ENCODE measurements at regions not wholly inside any gene's neighbourhood (a gene's known extent, or its start where the extent isn't known, plus 50 kb on each side); places are given as distances from the start of the nearest gene placed in this dataset.
"Not testable (repeated sequence)": the region's sequence is repeated elsewhere in the genome, so short reads cannot be mapped to it uniquely, and the experiment has no call there.

DNA sequence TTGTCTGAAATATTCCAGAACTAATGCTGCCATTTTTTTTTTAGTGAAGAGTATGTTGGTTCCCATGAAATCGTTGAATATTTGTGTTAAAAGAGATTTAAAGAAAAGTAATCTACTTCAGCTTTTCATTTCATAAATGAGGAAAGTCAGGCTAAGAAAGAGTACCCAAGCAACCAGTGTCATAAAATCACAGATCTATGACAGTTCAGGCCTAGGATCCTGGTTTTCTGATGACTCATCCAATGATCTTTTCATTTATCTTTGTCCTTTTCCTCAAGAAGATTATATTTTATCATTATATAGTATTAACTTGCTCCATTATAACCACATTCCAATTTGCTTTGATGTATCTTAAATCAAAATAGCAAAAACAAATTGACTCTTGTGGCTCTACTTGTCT, 139.4 kb upstream of the HCCS start:
- no peak for DNase-seq

DNA sequence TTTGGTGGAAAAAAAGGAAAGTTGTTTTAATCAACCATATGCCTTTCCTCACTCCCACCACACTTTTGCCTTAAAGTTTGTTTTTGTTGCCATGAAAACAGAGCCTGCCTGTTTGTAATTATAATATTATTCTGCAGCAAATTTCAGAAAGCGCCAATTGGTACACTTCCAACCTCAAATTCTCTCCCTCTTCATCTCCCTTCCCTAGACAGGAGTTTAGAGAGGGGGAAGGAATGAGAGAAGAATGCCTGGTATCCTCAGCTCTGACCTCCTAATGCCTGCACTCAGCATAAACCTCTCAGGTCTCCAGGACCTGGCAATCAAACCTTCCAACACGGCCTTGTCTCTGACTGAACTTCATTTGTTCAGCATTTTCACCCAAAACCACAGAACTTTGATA, 138.4 kb upstream of the HCCS start:
- no peak for DNase-seq

DNA sequence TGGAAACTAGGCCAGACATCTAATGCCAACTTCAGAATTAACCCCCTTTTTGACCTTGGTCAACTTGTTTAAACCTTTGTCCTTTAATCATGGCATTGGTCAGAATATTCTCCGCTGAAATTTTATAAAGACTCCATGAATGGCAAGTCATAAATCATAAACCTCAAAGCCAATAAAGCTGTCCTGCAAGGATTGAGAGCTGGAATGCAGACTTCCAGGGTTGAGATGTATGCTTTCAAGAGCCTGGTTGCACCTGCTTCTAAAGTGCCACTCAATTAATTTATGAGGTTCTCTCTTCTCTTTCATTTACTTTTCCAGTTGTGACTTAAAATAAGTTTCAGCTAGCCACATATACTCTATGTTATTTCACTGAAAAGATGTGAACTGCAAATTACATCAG, 136.2 kb upstream of the HCCS start:
- no peak for DNase-seq

DNA sequence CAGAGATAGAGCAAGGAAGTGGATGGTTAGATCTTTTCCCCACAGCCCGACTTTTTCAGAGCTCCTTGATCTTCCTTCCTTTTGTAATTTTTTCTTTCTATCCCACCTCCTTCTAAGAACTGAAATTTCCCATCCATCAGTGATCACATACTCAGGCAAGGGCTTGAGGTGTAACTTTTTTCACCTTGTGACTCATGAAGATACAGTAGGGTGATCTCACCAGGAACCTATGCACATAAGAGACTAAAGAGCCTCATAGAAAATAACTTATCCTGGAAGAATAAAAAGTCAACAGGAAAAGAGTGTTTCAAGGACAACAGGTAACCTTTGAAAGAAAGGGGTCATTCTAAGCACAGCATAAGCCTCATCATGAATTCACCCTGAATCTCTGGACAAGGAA, 131.2 kb upstream of the HCCS start:
- DNase-seq: no peak

DNA sequence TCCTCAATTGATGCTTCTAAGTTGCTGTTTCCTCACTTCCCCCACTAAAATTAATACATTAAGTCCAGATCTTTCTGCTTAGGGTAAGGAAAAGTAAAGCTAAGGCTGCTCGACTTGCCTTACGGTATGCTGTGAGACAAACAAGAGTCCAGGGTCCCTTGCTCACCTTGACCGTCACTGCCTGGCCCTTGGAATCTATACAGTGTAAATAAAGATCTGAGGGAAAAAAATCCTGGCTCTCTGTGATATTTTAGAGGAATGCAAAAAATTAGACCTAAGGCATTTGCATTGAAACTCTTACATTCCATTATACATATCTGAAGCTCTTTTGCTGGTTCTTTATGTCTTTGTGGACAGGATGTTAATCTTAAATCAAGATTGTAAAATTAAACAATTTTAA, 129.6 kb upstream of the HCCS start:
- no peak for DNase-seq

DNA sequence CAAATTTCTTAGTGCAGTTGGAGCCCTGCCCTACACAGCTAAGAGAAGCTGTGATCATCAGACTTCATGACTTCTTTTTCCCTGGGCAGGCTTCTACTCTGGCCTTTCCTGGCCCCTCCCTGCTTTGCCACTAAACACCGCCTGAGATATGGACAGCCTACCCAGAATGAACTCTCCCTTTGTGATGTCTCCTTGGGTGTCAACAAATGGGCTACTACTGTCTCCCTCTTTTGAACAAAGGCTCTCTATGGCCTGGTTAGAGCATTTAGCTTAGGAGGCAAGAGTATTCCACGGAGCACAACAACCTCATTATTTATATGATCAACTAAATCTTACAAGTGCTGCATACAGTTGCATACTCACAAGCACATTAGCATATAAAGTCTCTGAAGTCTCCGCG, 127.6 kb upstream of the HCCS start:
- DNase-seq: no peak

DNA sequence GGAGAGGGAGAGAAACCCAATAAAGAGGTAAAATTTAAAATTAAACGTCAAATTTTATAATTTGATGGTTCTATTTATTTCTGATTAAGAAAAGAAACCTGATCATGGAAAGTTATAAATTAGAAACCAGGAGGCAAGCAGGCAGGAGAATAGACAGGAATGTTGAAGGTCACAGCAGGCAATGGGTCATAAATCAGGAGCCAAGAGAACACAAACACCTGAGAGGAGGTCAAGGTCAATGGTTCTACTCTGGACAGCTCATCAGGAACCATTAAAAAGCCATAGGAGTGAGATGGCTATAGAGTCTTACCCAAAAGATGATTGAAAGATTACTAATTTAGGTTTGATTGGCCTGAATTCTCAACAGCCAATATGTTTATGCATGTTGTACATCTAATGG, 126.9 kb upstream of the HCCS start:
- no peak for DNase-seq

DNA sequence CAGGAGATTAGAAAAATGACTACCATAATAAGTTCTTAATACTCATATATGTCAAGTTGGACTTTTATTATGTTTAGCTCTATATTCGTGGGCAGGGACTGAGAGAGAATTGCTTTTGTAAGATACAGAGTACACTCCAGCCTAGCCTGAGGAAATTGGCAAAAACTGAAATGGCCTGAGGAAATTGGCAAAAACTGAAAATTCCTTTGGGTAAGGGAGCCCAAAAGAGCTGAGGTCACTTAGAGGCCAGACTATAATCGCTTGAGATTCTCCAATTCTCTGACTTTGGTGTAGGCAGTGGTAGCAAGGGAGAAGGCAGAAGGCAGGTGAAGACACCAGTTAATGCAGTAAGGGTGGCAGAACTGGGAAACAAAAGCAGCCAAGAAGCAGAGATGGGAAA, 124.5 kb upstream of the HCCS start:
- no peak for DNase-seq

DNA sequence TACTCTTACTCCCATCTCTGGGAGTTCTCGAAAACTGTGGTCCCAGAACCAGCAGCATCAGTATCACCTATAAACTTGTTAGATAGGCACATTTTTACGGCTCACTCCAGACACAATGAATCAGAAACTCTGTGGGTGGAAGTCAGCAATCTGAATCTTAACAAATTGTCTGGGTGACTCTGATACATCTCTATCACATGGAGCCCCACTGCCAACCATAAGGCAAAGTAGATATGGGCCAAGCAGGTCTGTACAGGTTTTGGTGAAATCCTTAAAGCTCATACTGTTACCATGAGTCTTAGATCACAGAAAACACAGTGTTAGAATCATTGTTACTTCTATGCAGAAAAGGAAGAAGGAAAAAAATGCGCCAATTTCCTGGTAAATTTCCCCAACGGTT, 122.5 kb upstream of the HCCS start:
- no peak for DNase-seq

DNA sequence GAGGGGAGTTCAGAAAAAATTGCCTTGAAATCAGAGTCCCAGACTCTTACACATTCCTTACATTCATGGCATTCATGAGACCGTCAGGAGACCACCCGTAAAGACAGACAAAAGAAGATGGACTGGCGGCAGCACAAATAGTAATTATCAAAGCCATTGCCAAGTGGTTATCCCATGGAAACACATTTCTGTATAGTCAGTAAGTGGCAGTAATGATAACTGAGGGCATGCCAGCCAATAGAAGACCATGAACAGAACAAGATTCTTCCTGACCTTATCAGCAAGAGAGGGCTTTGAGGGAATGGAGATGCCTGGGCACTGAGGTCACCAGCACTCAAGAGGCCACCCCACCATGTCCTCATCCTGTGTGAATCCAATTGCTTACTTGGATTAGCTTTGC, 121.7 kb upstream of the HCCS start:
- DNase-seq: no peak

DNA sequence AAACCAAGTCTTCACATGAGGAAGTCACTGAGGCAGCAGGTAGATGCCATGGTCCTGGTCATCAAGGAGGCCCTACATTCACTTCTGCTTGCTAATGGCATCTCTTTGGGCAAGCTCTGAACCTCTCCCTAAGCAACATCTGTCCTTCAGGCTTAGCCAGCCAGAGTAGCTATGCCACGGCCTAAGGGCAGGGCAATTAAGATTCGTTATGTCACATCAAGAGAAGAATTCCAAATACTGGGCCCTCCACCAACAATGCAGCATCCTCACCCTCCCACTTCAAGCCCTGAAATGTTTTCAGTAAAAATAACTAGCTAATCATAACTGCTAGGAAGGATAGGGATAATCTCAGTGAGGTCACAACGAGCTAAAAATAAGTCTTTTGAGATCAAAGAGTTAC, 120.7 kb upstream of the HCCS start:
- DNase-seq: no peak

DNA sequence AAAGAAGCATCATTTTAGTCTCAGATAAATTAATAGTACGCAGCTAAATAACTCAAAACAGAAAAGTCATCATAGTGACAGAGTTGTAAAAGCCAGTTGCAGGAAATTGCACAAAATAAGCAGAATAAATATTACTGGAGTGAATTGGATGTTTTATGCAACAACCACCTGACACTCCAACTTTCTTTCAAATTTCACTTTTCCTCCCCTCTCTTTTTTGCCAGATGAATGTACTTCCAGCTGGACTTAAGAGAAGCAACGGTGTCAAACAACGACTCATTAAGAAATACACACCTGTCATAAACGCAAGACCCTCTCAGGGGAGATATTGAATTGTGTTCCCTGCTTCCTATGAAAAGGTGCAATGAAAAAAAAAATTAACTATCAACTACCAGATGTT, 120.2 kb upstream of the HCCS start:
- DNase-seq: no peak

DNA sequence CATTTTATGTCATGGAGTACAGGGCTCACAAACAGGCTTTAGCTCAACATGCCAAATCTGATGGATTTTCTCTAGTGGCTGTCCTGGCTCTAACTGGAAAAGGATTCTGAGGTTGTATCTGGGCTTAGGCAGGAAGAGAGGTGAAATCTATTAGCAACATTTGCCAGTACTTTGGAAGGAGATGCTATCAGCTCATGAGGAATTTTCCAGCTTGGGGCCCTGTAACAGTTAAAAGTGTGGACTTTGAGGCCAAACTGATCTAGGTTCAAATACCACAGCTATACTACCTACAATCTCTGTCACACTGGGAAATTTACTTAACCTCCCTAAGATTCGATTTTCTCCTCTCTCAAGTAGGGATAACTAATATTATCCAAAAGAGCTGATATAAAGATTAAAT, 119.0 kb upstream of the HCCS start:
- DNase-seq: no peak

DNA sequence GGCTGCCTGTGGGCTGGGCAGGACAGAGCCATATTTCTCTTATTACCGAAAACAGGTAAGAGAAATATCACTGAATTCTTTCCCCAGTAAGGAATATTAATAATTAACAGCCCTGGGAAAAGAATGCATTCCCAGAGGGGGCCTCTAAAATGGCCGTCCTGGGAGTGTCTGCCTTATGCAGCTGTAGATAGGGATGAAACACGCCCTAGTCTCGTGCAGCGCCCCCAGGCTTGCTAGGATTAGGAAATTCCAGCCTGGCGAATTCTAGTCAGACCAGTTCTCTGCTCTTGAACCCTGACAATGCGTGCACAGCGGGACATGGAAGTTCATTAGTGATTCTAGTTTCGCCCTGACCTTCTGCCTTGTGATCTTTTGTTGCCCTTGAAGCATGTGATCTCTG, 104.1 kb upstream of the HCCS start:
- DNase-seq: not testable (repeated sequence)

DNA sequence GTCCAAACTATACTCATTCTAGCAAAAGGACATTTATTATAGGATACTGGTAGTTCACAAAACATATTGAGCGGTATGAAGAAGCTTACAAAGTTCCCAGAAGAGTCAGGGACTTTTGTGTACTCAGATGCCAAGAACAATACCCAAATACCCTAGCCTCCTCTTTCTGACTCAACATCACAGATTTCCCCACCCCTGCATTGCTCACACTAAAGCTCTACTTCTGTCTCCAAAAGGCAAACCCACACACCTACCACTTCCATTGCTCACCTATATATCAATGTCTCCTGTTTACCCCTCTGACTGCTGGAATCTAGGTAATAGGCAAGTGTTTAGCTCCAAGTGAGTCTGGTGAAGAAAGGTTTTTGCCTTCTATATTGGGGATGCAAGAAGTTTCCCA, 100.7 kb upstream of the HCCS start:
- no peak for DNase-seq

DNA sequence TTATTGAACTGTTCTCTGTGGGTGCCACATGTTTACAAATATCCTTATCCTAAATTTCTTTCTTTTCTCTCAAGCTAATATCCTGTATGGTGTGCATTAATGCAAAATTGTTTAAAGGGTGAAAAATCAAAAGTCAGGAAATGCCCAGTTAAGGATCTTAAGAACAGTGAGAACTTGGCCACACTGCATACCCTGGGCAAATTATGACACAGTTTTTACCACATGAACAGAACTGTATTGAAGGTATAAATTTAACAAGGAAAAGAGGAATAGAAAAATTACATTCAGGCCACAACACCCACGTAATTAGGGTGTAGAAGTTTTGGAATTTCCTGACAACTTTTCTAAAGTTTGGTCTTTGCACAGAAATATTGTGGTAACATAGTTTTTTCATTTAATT, 94.4 kb upstream of the HCCS start:
- no peak for DNase-seq

DNA sequence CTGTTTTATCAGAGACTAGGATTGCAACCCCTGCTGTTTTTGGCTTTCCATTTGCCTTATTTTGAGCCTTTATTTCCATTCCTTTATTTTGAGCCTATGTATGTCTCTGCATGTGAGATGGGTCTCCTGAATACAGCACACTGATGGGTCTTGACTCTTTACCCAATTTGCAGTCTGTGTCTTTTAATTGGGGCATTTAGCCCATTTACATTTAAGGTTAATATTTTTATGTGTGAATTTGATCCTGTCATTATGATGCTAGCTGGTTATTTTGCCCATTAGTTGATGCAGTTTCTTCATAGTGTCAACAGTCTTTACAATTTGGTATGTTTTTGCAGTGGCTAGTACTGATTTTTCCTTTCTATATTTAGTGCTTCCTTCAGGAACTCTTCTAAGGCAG, 88.5 kb upstream of the HCCS start:
- DNase-seq: not testable (repeated sequence)

DNA sequence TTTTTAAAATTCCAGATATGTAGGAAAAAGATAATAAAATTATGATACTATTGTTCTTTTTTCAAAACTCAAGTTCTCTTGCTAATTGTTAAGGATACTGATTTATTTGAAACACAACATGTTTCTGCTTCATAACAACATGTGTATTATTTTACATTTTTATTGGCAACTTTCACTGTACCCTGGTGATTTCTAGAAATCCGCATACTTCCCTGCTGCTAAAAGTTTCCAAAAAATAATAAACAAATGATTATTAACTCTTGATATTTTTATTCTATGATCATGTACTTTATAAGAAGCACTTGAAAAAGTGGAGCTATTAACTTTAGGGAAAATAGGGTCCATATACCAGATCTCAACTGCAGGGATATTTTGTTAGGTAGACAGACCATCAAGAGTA, 71.2 kb upstream of the HCCS start:
- DNase-seq: no peak

DNA sequence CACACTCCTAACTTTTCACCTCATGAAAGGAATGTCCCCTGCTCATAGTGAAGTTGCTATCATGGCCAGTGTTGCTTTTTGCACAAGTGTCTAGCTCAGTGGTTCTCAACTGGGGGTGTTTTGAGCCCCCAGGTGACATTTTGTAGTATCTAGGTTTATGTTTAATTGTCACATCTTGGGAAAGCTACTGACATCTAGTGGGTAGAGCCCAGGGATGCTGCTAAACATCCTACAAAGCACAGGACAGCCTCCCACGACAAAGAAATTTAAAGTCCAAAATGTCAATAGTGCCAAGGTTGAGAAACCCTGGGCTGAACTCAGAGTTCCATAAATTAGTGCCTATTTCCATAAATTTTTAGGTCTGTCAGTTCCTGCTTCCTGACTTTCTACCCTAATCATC, 70.7 kb upstream of the HCCS start:
- DNase-seq: no peak

DNA sequence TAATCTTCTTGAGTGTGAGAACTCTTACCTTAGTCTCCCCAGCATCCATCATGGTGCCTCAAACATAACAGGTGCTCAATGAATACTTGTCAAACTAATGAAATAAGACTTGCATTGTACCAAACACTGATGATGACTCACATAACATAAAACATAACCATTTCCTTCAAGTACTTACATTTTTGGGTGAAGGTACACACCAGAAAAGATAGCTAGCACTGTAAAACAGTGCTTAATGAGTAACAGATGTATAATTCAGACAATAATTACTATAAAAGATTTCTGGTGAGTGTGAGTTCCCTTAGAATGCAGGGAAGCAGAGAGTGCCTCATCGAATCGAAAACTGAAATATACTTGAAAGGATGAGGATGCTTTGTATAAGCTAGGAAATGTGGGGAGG, 70.1 kb upstream of the HCCS start:
- no peak for DNase-seq

DNA sequence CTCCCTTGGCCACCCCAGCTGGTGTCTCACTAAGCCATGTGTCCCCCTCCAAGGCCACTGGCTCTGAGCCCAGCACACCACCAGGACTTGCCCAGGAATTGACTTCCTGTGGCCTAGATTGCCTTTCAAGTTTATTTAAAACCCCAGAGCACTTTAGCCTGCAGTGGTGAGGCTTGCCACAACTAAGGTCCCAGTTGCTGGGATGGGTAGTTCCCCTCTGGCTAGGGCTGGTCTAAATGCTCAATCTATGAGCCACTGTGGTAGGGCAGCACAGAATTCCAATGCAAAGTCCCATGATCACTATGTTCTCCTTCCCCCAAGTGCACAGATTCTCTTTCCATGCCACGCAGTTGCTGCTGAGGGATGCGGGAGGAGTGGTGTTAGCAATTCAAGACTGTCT, 61.1 kb upstream of the HCCS start:
- DNase-seq: no peak

DNA sequence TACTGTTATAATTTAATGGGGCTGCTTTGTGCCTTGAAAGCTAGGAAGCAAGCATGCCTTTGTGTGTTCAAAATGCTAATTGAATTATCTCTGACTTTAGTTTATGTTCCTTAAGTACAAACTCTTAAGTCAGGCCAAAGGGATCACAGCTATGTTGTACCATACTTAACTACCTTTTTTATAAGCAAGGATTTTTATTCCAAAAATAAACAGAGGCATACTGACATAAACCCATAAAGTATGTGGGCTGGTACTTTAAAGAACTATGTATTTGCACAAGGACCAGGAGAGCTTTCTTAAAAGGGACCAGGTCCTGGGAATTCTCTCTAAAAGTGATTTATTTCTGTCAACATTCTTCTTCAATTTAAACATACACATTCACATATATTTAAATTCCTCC, 57.8 kb upstream of the HCCS start:
- DNase-seq: no peak

DNA sequence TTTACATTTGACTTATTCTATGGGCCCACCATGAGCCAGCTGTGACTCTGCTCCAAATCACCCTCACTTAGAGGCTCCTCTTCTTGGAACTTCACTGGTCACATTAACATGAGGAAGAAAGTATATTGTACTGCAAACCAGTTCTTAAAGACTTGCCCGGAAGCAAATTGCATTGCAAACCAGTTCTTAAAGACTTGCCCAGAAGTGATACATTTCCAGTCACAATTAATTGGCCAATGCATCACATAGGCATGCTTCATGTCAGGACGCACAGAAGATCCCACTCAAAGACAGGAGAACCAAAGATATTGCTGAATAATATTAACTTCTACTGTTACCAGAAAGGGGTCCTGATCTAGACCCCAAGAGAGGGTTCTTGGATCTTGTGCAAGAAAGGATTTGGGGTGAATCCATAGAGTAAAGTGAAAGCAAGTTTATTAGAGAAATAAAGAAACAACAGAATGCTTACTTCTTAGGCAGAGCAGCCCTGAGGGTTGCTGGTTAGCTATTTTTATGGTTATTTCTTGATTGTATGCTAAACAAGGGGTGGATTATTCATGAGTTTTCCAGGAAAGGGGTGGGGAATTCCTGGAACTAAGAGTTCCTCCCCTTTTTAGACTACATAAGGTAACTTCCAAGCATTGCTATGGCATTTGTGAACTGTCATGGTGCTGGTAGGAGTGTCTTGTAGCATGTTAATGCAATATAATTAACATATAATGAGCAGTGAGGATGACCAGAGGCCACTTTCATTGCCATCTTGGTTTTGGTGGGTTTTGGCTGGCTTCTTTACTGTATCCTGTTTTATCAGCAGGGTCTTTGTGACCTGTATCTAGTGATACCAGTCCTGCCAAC, 54.6 kb upstream of the HCCS start:
- no peak for DNase-seq

DNA sequence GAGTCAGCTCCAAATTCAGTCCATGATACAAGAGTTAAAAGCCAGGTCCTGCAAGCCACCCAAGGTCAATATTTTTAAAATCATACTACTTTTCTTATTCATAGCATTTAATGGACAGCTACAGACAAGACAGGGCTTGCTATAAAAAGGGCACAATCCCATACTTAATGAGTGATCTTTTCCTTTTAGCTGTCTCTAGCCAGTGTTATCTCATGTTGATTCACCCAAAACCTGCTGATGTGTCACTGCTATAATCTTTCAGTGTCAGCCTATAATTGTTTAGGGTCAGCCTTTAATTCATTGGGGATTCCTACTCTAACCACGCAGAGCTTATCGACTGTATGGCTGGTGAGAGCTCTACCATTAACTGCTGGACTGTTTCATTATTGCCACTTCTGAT, 51.2 kb upstream of the HCCS start:
- no peak for DNase-seq

All from stimulated activated CD4-positive, alpha-beta T cell treated with anti-CD3 and anti-CD28 coated beads, Interleukin-12 subunit alpha, Interleukin-12 subunit beta, amount 100 ng/mL, for 4 hours (primary cell).